NT2/D1 (cell line): ENCODE measurements at regions not wholly inside any gene's neighbourhood (a gene's known extent, or its start where the extent isn't known, plus 50 kb on each side); places are given as distances from the start of the nearest gene placed in this dataset.

ENCODE experiments used
- DNase-seq: peaks from one replicate; pipeline ENCODE4 v3.0.0-alpha.2; 2011; ENCODE audit warnings: low read depth, low spot score
- H3K27me3 ChIP-seq: 2 replicates; pipeline ENCODE4 v1.6.0; 2011; ENCODE audit warnings: mild to moderate bottlenecking; ENCODE audit not compliant: insufficient read length, insufficient read depth
- H3K36me3 ChIP-seq: 2 replicates; pipeline ENCODE4 v1.6.1; 2011; ENCODE audit warnings: mild to moderate bottlenecking, low read length, mixed read lengths; ENCODE audit not compliant: insufficient read depth, insufficient read length
- H3K4me1 ChIP-seq: 2 replicates; pipeline ENCODE4 v1.5.1; 2011; ENCODE audit not compliant: insufficient read depth, insufficient read length
- H3K4me3 ChIP-seq: 2 replicates; pipeline ENCODE4 v1.5.1; 2011; ENCODE audit warnings: low read depth; ENCODE audit not compliant: insufficient read length
- H3K9ac ChIP-seq: 2 replicates; pipeline ENCODE4 v1.6.0; 2011; ENCODE audit warnings: low read depth; ENCODE audit not compliant: insufficient read length
- H3K9me3 ChIP-seq: 2 replicates; pipeline ENCODE4 v1.5.1; 2011; ENCODE audit warnings: mild to moderate bottlenecking, low read length; ENCODE audit not compliant: insufficient read depth
- SUZ12 ChIP-seq: IDR thresholded peaks from 2 replicates; pipeline ENCODE4 v1.6.1; 2011; ENCODE audit not compliant: insufficient read length, insufficient read depth; ENCODE audit errors: extremely low read depth
- YY1 ChIP-seq: IDR thresholded peaks from 2 replicates; pipeline ENCODE4 v1.6.1; 2011; ENCODE audit not compliant: insufficient read length, insufficient read depth
- ZNF274 ChIP-seq: IDR thresholded peaks from 2 replicates; pipeline ENCODE4 v1.6.1; 2011; ENCODE audit warnings: mild to moderate bottlenecking, low read depth, low read length

DNA sequence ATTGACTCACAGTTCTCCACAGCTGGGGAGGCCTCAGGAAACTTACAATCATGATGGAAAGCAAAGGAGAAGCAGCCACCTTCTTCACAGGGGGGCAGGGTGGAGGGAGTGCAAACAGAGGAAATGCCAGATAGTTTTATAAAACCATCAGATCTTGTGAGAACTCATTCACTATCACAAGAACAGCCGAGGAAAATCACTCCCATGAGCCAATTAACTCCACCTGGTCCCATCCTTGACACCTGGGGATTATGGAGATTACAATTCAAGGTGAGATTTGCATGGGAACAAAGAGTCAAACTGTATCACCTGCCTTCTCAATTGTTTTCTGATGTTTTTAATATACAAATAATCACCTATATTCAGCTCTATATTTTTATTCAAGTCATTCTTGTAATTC is 1527.3 kb upstream of the GOT2 start:
- Histone ChIP-seq H3K9ac (no peak overlapping the region), H3K9me3 (no peaks in the 10 kb centered on the region), H3K4me3 (no peak overlapping the region), H3K4me1 (no peaks in the 10 kb centered on the region), H3K36me3 (no peaks in the 10 kb centered on the region), H3K27me3 (no peaks in the 10 kb centered on the region)
- DNase-seq, result no peak
- TF ChIP-seq YY1 (no peak), SUZ12 (no peak), ZNF274 (no peak)

DNA sequence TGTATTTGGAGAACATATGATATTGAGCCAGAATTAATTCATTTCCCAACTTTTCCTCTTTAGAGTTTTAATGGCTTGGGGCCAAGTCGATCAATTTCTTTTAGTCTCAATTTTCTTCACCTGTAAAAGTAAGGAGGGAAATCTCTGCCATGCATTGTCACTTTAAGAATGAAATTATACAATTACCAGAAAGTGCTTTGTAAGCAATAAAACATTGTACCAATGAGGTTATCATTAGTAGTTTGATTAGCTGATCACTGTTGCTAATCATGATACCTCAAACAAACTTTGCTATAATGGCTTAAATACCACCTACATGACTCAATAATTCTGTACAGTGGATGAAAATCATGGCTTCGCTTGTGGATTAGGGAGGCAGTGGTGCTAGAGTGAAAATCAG is 1525.8 kb upstream of the GOT2 start:
- TF ChIP-seq SUZ12, result no peak
- H3K9ac ChIP-seq, result no peak overlapping the region
- no peaks in the 10 kb centered on the region for H3K36me3 ChIP-seq
- no peak for DNase-seq
- H3K27me3 ChIP-seq, result no peaks in the 10 kb centered on the region
- H3K9me3 ChIP-seq, result no peaks in the 10 kb centered on the region
- H3K4me1 ChIP-seq, result no peaks in the 10 kb centered on the region
- H3K4me3 ChIP-seq, result no peak overlapping the region

DNA sequence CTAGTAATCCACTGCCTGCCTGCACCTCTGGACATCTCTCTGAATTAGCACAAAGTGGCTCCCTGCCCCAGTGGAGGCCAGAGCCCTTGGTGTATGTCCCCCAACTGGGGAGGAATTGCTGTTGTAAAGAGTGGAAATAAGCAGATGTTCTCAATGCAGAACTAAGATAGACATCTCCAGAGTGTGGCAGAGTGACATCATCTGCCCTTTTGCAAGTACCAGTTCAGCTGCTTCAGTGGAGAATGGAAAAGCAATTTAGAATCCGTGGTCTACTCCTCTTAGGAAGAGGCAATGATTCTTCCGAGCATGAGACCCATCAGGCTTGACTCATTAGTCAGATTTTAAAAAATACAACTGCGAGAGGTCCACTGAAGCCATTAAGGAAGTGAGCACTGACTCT is 1512.0 kb upstream of the GOT2 start:
- TF ChIP-seq SUZ12, result no peak
- no peak for TF ChIP-seq YY1
- TF ChIP-seq ZNF274, result no peak
- no peaks in the 10 kb centered on the region for H3K36me3 ChIP-seq
- no peaks in the 10 kb centered on the region for H3K9me3 ChIP-seq
- no peaks in the 10 kb centered on the region for H3K27me3 ChIP-seq
- no peak overlapping the region for H3K9ac ChIP-seq
- no peaks in the 10 kb centered on the region for H3K4me1 ChIP-seq
- no peak for DNase-seq
- no peak overlapping the region for H3K4me3 ChIP-seq

DNA sequence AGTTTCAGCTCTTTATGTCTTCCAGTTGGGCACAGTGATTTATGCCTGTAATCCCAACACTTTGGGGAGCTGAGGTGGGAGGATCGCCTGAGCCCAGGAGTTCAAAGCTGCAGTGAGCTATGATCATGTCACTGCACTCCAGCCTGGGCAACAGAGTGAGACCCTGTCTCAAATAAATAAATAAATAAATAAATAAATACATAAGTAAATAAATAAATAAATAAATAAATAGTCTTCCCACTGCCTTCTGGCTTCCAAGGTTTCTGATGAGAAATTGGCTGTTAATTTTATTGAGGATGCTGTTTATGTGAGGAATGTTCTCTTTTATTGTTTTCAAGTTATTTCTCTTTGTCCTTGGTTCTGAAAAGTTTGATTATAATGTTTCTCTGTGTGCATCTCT is 1507.6 kb upstream of the GOT2 start:
- Histone ChIP-seq H3K9me3 (no peaks in the 10 kb centered on the region), H3K36me3 (no peaks in the 10 kb centered on the region), H3K27me3 (no peaks in the 10 kb centered on the region), H3K9ac (no peak overlapping the region), H3K4me1 (no peaks in the 10 kb centered on the region), H3K4me3 (no peak overlapping the region)
- DNase-seq, result no peak
- TF ChIP-seq YY1, result no peak
- no peak for TF ChIP-seq ZNF274
- TF ChIP-seq SUZ12, result no peak

DNA sequence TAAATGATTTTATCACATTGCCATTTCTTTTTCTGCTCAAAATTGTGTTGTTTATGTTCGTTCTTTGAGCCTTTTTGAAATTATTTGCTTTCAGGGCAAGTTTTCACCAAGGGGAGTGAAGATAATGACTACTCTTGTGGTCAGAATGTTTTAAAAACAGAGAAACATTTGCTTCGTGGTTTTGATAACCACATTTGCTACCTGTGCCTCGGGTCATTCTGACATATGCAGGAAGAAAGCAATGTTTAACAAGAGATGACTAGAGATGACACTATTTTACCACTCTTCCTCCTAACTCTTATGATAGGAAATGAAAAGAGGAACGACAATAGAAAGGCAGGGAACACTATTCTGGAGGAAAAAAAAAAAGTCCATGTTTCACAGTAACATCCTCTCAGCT is 1496.5 kb upstream of the GOT2 start:
- DNase-seq, result no peak
- Histone ChIP-seq H3K9me3 (no peaks in the 10 kb centered on the region), H3K4me3 (no peak overlapping the region), H3K27me3 (no peaks in the 10 kb centered on the region), H3K9ac (no peak overlapping the region), H3K4me1 (no peaks in the 10 kb centered on the region), H3K36me3 (no peaks in the 10 kb centered on the region)
- TF ChIP-seq ZNF274, result no peak
- no peak for TF ChIP-seq YY1
- TF ChIP-seq SUZ12, result no peak

DNA sequence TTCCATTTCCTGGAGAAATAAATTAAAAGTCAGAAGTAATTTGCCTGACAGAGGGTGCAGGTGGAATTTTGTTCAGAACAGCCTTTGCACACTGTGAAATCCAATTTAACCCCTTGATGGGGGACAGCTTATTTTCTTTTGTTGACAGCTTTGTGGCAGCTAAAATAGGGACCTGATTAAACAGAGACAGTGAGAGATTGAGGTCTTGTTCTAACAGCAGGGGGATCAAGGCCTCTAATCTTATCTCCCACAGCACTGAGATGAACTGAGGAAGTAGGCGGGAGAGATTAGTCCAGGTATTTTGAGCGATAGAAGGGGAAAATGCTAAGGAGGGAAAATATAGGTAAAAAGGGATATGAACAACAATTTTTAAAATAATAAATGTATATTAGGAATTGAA is 1491.4 kb upstream of the GOT2 start:
- Histone ChIP-seq H3K9ac (no peak overlapping the region), H3K27me3 (no peaks in the 10 kb centered on the region), H3K4me3 (no peak overlapping the region), H3K36me3 (no peaks in the 10 kb centered on the region), H3K4me1 (no peaks in the 10 kb centered on the region), H3K9me3 (peaks cover under 1% of the 10 kb centered on the region; the same call in 1 of the 2 replicates)
- no peak for DNase-seq
- TF ChIP-seq SUZ12, result no peak
- no peak for TF ChIP-seq ZNF274
- TF ChIP-seq YY1, result no peak

DNA sequence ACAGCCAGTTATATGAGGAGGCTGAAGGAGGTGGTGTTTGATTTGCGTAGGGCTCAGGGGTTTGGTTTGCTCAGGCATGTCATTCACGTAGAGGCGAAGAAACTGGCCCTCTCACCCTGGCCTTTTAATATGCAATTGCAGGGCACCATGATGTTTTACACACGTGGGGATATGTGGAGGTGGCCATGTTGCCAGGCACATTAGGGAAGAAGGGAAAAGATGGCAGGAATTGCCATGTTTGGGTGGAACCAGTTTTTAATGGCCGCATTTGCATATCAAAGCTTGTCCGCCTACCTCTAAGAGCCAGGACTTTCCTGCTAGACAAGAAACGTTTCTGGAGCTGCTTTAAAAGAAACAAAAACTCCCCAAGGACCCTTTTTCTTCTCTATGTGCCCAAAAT is 1483.7 kb upstream of the GOT2 start:
- H3K36me3 ChIP-seq, result no peaks in the 10 kb centered on the region
- TF ChIP-seq SUZ12, result no peak
- TF ChIP-seq ZNF274, result no peak
- no peak for TF ChIP-seq YY1
- H3K4me3 ChIP-seq, result no peak overlapping the region
- H3K9ac ChIP-seq, result no peak overlapping the region
- no peak for DNase-seq
- H3K4me1 ChIP-seq, result no peaks in the 10 kb centered on the region
- H3K27me3 ChIP-seq, result no peaks in the 10 kb centered on the region
- peaks cover 10% of the 10 kb centered on the region; the same call in 1 of the 2 replicates for H3K9me3 ChIP-seq

DNA sequence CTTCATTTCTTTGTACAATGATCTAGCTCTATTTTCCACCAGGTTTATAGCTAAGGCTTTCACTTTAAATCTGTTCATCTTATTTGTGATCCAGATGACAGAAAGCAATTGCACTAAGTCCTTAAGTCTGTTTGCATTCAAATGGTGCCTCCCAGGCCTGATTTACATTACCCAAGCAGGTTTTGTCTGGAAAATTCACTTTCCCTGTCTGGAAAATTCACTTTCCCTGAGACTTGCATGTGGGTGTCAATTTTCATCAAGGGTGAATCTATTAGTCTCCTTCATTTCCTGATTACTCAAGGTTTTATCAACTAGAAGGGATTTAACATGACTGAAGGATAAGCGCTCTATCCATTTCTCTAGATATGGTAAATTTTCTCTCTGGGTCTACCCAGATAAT is 1480.2 kb upstream of the GOT2 start:
- TF ChIP-seq ZNF274, result no peak
- TF ChIP-seq YY1, result no peak
- TF ChIP-seq SUZ12, result no peak
- Histone ChIP-seq H3K4me1 (no peaks in the 10 kb centered on the region), H3K27me3 (no peaks in the 10 kb centered on the region), H3K36me3 (no peaks in the 10 kb centered on the region), H3K9ac (no peak overlapping the region), H3K9me3 (no peaks in the 10 kb centered on the region), H3K4me3 (no peak overlapping the region)
- DNase-seq, result no peak
